GM23338 (cell line): ENCODE measurements at regions not wholly inside any gene's neighbourhood (a gene's known extent, or its start where the extent isn't known, plus 50 kb on each side); places are given as distances from the start of the nearest gene placed in this dataset.

Experiments
- ATAC-seq: fragments of 200-7000 bp; cut with Tn5 transposase; 3 replicates; pipeline ENCODE4 v1.9.1; 2020
- DNase-seq: peaks from one replicate; pipeline ENCODE4 v3.0.0-alpha.2; 2015; ENCODE audit warnings: low spot score
- H2AFZ ChIP-seq: fragments of 200-600 bp; sonication (generic); 2 replicates; pipeline ENCODE4 v1.8.0; 2016; ENCODE audit warnings: antibody characterized with exemption, mild to moderate bottlenecking, moderate library complexity
- H3F3A ChIP-seq: fragments of 200-600 bp; sonication (generic); replicated peaks from 2 replicates; pipeline ENCODE4 v1.8.0; 2017; ENCODE audit warnings: antibody characterized with exemption, mixed run types, low read depth
- H3K27ac ChIP-seq: fragments of 200-600 bp; sonication (generic); 2 replicates; pipeline ENCODE4 v1.6.1; 2016; ENCODE audit warnings: low read depth
- H3K27me3 ChIP-seq: fragments of 200-600 bp; sonication (generic); 2 replicates; pipeline ENCODE4 v1.8.0; 2016; ENCODE audit warnings: mild to moderate bottlenecking, mixed run types, moderate library complexity; ENCODE audit not compliant: insufficient read depth
- H3K36me3 ChIP-seq: fragments of 200-600 bp; sonication (generic); 2 replicates; pipeline ENCODE4 v1.8.0; 2016; ENCODE audit warnings: mild to moderate bottlenecking; ENCODE audit not compliant: insufficient read depth
- H3K4me1 ChIP-seq: fragments of 200-600 bp; sonication (generic); 2 replicates; pipeline ENCODE4 v1.8.0; 2016; ENCODE audit warnings: mild to moderate bottlenecking, moderate library complexity; ENCODE audit not compliant: insufficient read depth
- H3K4me2 ChIP-seq: fragments of 200-600 bp; sonication (generic); 2 replicates; pipeline ENCODE4 v1.7.1; 2017; ENCODE audit warnings: mixed run types
- H3K4me3 ChIP-seq: fragments of 200-600 bp; sonication (generic); 2 replicates; pipeline ENCODE4 v1.6.1; 2016; ENCODE audit warnings: mixed run types
- H3K79me2 ChIP-seq: fragments of 200-600 bp; sonication (generic); replicated peaks from 2 replicates; pipeline ENCODE4 v1.8.0; 2017; ENCODE audit warnings: mild to moderate bottlenecking; ENCODE audit not compliant: insufficient read depth
- H3K9me2 ChIP-seq: fragments of 200-600 bp; sonication (generic); 2 replicates; pipeline ENCODE4 v1.8.0; 2017; ENCODE audit not compliant: insufficient read depth
- H4K20me1 ChIP-seq: fragments of 200-600 bp; sonication (generic); replicated peaks from 2 replicates; pipeline ENCODE4 v1.8.0; 2017; ENCODE audit warnings: mild to moderate bottlenecking; ENCODE audit not compliant: insufficient read depth
- H3K27ac Mint-ChIP-seq: 2 replicates; pipeline ENCODE4 v1.8.0; 2020; ENCODE audit warnings: inconsistent platforms, mild to moderate bottlenecking, moderate library complexity, mixed read lengths
- H3K27me3 Mint-ChIP-seq: 3 replicates; pipeline ENCODE4 v1.8.0; 2022; ENCODE audit warnings: low read depth, mild to moderate bottlenecking, moderate library complexity, mixed read lengths, inconsistent platforms; ENCODE audit not compliant: insufficient read depth, poor library complexity
- H3K36me3 Mint-ChIP-seq: 3 replicates; pipeline ENCODE4 v1.8.0; 2021; ENCODE audit warnings: low read depth, mild to moderate bottlenecking, inconsistent platforms, moderate library complexity, mixed read lengths
- H3K4me1 Mint-ChIP-seq: 3 replicates; pipeline ENCODE4 v1.8.0; 2020; ENCODE audit warnings: mild to moderate bottlenecking, inconsistent platforms, mixed read lengths
- H3K4me3 Mint-ChIP-seq: 3 replicates; pipeline ENCODE4 v1.8.0; 2021; ENCODE audit warnings: moderate library complexity, mild to moderate bottlenecking, inconsistent platforms, mixed read lengths
- H3K9me3 Mint-ChIP-seq: 3 replicates; pipeline ENCODE4 v1.8.0; 2020; ENCODE audit warnings: moderate library complexity, mild to moderate bottlenecking, inconsistent platforms, mixed read lengths
- CTCF ChIP-seq, 2 experiments: fragments of 200-600 bp in 1 of 2; sonication (generic) in 1 of 2; conservative IDR thresholded peaks; 2 replicates each; pipeline versions ENCODE4 v1.5.1 to v1.6.1; 2016 to 2017; ENCODE audit warnings: antibody characterized with exemption in 2 of 2, low read depth in 2 of 2, mild to moderate bottlenecking in 2 of 2, moderate library complexity in 1 of 2
- ETS1 ChIP-seq: IDR thresholded peaks from 2 replicates; pipeline ENCODE4 v1.6.1; 2016; ENCODE audit warnings: antibody characterized with exemption
- EZH2 ChIP-seq: fragments of 200-600 bp; sonication (generic); IDR thresholded peaks from one replicate; pipeline ENCODE4 v1.8.0; 2017; ENCODE audit warnings: antibody characterized with exemption, mild to moderate bottlenecking, low read depth; ENCODE audit not compliant: unreplicated experiment
- EZH2phosphoT487 ChIP-seq: fragments of 200-600 bp; sonication (generic); IDR thresholded peaks from one replicate; pipeline ENCODE4 v1.8.1; 2018; ENCODE audit warnings: antibody characterized with exemption; ENCODE audit not compliant: unreplicated experiment
- JUNB ChIP-seq: IDR thresholded peaks from one replicate; pipeline ENCODE4 v1.6.1; 2016; ENCODE audit warnings: antibody characterized with exemption; ENCODE audit not compliant: unreplicated experiment
- NANOG ChIP-seq: IDR thresholded peaks from 2 replicates; pipeline ENCODE4 v1.6.1; 2016; ENCODE audit warnings: antibody characterized with exemption, borderline replicate concordance
- POLR2AphosphoS5 ChIP-seq: IDR thresholded peaks from 2 replicates; pipeline ENCODE4 v1.6.1; 2016; ENCODE audit warnings: antibody characterized with exemption, low read depth
- REST ChIP-seq: IDR thresholded peaks from one replicate; pipeline ENCODE4 v1.6.1; 2018; ENCODE audit warnings: antibody characterized with exemption; ENCODE audit not compliant: unreplicated experiment
- ZNF114 ChIP-seq: fragments of 250-450 bp; sonication (Bioruptor Pico); IDR thresholded peaks from 2 replicates; pipeline ENCODE4 v1.5.0; 2020; ENCODE audit warnings: mild to moderate bottlenecking, moderate library complexity
- ZNF462 ChIP-seq: fragments of 250-450 bp; sonication (Bioruptor Pico); IDR thresholded peaks from 2 replicates; pipeline ENCODE4 v1.5.0; 2020; ENCODE audit warnings: mild to moderate bottlenecking, moderate library complexity

- Histone ChIP-seq H2AFZ (no peak overlapping the region), H3K4me3 (no peak overlapping the region), H3K4me2 (no peak overlapping the region), H3F3A (no peaks in the 10 kb centered on the region), H4K20me1 (no peaks in the 10 kb centered on the region), H3K27me3 (no peaks in the 10 kb centered on the region), H3K79me2 (no peaks in the 10 kb centered on the region), H3K9me2 (no peaks in the 10 kb centered on the region; the same call in 1 of the 2 replicates), H3K4me1 (peaks cover 8% of the 10 kb centered on the region), H3K36me3 (no peaks in the 10 kb centered on the region), H3K27ac (no peak overlapping the region)
- Mint-ChIP-seq H3K9me3 (no peaks in the 10 kb centered on the region), H3K4me3 (no peak overlapping the region), H3K36me3 (no peaks in the 10 kb centered on the region), H3K27me3 (peaks cover 3% of the 10 kb centered on the region), H3K4me1 (peaks cover 36% of the 10 kb centered on the region), H3K27ac (no peak overlapping the region)
- ATAC-seq, result no peak
- no peak for DNase-seq
- TF ChIP-seq ZNF114 (CRISPR knock-in tag) (no peak), EZH2phosphoT487 (no peak), CTCF (conservative IDR thresholded peaks at IDR 0.05; ENCODE audit: low read depth in 2 of 2) (no peak), ZNF462 (CRISPR knock-in tag) (no peak), ETS1 (no peak), POLR2AphosphoS5 (no peak), NANOG (no peak), REST (no peak), EZH2 (no peak), JUNB (no peak)
These were observed 284.8 kb upstream of the FZD8 start for GRCh38 chr10:35926846-35927245.
